ENCODE measurements at regions not wholly inside any gene's neighbourhood (a gene's known extent, or its start where the extent isn't known, plus 50 kb on each side); places are given as distances from the start of the nearest gene placed in this dataset.

DNA sequence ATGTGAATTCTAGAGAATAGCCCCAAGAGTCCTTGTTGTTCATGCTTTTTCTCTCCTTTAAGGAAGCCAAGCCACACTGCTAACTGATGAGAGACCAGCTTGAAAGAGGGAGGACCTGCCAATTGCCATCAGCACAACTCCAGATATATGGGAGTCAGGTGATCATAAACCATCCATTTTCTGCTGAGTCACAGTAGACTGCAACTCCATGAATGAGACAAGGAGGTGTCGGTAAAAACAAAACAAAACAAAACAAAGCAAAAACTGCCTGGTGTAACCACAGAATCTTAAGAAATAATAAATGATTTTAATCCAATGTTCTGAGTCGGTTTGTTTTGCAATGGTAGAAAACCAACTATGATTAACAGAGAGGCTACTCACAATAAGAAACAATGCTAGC lies 837.3 kb downstream of the PCDH7 start:
- TF ChIP-seq, protein P1, sequence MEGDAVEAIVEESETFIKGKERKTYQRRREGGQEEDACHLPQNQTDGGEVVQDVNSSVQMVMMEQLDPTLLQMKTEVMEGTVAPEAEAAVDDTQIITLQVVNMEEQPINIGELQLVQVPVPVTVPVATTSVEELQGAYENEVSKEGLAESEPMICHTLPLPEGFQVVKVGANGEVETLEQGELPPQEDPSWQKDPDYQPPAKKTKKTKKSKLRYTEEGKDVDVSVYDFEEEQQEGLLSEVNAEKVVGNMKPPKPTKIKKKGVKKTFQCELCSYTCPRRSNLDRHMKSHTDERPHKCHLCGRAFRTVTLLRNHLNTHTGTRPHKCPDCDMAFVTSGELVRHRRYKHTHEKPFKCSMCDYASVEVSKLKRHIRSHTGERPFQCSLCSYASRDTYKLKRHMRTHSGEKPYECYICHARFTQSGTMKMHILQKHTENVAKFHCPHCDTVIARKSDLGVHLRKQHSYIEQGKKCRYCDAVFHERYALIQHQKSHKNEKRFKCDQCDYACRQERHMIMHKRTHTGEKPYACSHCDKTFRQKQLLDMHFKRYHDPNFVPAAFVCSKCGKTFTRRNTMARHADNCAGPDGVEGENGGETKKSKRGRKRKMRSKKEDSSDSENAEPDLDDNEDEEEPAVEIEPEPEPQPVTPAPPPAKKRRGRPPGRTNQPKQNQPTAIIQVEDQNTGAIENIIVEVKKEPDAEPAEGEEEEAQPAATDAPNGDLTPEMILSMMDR (IDR thresholded peaks at IDR 0.05): no peak
- no peak for TF ChIP-seq POLR2A (IDR thresholded peaks at IDR 0.05; ENCODE audit: low read depth)
